ENCODE measurements at regions not wholly inside any gene's neighbourhood (a gene's known extent, or its start where the extent isn't known, plus 50 kb on each side); places are given as distances from the start of the nearest gene placed in this dataset.

- no peak for TF ChIP-seq POLR2AphosphoS5 (IDR thresholded peaks at IDR 0.05; ENCODE audit: low read depth, low read length)
- TF ChIP-seq CTCF (IDR thresholded peaks at IDR 0.05 in 2 of 3, conservative IDR thresholded peaks at IDR 0.05 in 1 of 3; ENCODE audit: borderline replicate concordance in 1 of 3, insufficient read depth in 1 of 3, low read depth in 2 of 3, low read length in 2 of 3): no peak
- TF ChIP-seq REST (IDR thresholded peaks at IDR 0.05; ENCODE audit: low read depth): no peak
- TF ChIP-seq POLR2A (IDR thresholded peaks at IDR 0.05; ENCODE audit: borderline replicate concordance, extremely low read depth, insufficient read depth, insufficient read length): no peak
- no peak for TF ChIP-seq CEBPB (IDR thresholded peaks at IDR 0.05; ENCODE audit: low read depth)
- TF ChIP-seq EZH2 (IDR thresholded peaks at IDR 0.05): no peak
- TF ChIP-seq ZBTB33 (IDR thresholded peaks at IDR 0.05; ENCODE audit: extremely low read depth, insufficient replicate concordance, low read length): no peak
- no peak for TF ChIP-seq SIN3A (IDR thresholded peaks at IDR 0.05; ENCODE audit: low read depth)
- TF ChIP-seq MAX (IDR thresholded peaks at IDR 0.05): no peak
These were observed 273.0 kb upstream of the DAB1 start for GRCh38 chr1:57696904-57697303.
